Ovary (tissue), 3 donors: ENCODE measurements at regions not wholly inside any gene's neighbourhood (a gene's known extent, or its start where the extent isn't known, plus 50 kb on each side); places are given as distances from the start of the nearest gene placed in this dataset.

Experiments
- EP300 ChIP-seq: sonication (generic); formaldehyde crosslinking; IDR thresholded peaks from one replicate; pipeline ENCODE4 v1.6.1; 2017; ENCODE audit warnings: antibody characterized with exemption
- POLR2A ChIP-seq: fragments of 450-650 bp; IDR thresholded peaks from one replicate; pipeline ENCODE4 v1.6.1; 2017; ENCODE audit warnings: antibody characterized with exemption, mild to moderate bottlenecking, moderate library complexity
- TF ChIP-seq, protein P1 (sequence below), 3 donors: fragments of 450-650 bp in 2 of 3; fragments of 200-600 bp in 1 of 3; IDR thresholded peaks; one replicate each; pipeline versions ENCODE4 v1.5.1 to v1.8.0; 2016 to 2022; ENCODE audit warnings: antibody characterized with exemption in 3 of 3, mild to moderate bottlenecking in 1 of 3
- donor health status: DM: no; HTN: no; CAD: no.

DNA sequence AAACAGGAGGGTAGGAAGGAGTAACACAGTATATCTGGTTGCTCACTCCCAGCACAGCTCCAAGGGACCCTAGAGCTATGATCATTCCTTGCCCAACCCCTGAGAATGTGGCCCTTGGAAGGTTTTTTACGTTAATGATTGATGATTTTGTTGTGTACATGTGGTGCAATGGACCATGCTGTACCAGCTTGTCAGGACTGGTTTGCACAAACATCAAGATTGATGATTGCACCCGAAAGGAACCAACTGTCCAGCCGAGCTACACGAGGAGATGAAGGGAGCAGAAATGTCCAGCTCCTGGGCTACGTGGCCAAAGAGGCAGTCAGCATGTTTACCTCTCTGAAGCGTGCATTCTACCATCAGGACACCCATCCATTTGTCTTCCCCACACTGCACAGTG lies 83.2 kb upstream of the USP9X start:
- TF ChIP-seq, protein P1, sequence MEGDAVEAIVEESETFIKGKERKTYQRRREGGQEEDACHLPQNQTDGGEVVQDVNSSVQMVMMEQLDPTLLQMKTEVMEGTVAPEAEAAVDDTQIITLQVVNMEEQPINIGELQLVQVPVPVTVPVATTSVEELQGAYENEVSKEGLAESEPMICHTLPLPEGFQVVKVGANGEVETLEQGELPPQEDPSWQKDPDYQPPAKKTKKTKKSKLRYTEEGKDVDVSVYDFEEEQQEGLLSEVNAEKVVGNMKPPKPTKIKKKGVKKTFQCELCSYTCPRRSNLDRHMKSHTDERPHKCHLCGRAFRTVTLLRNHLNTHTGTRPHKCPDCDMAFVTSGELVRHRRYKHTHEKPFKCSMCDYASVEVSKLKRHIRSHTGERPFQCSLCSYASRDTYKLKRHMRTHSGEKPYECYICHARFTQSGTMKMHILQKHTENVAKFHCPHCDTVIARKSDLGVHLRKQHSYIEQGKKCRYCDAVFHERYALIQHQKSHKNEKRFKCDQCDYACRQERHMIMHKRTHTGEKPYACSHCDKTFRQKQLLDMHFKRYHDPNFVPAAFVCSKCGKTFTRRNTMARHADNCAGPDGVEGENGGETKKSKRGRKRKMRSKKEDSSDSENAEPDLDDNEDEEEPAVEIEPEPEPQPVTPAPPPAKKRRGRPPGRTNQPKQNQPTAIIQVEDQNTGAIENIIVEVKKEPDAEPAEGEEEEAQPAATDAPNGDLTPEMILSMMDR (IDR thresholded peaks at IDR 0.05): no peak
- TF ChIP-seq POLR2A (no peak), EP300 (no peak)
